OCI-LY3 (cell line): ENCODE measurements at regions not wholly inside any gene's neighbourhood (a gene's known extent, or its start where the extent isn't known, plus 50 kb on each side); places are given as distances from the start of the nearest gene placed in this dataset.

Experiments used
- H2AFZ ChIP-seq: fragments of 200-600, 300-600 bp; shearing (Covaris generic); 2 replicates; pipeline ENCODE4 v1.6.0; 2014; ENCODE audit warnings: antibody characterized with exemption, low read depth, low read length
- H3K27ac ChIP-seq: fragments of 200-600, 300-600 bp; sonication (generic); 2 replicates; pipeline ENCODE4 v1.5.1; 2014; ENCODE audit warnings: mild to moderate bottlenecking, low read length, moderate library complexity, mixed read lengths
- H3K27me3 ChIP-seq: fragments of 200-600, 300-600 bp; sonication (generic); 2 replicates; pipeline ENCODE4 v1.6.1; 2014; ENCODE audit warnings: low read depth, low read length, mixed read lengths
- H3K36me3 ChIP-seq: fragments of 200-600, 300-600 bp; sonication (generic); replicated peaks from 2 replicates; pipeline ENCODE3; 2014; ENCODE audit warnings: low read depth, low read length, mixed read lengths
- H3K4me1 ChIP-seq: fragments of 300-600, 200-600 bp; sonication (generic); 2 replicates; pipeline ENCODE4 v1.6.1; 2014; ENCODE audit warnings: low read length, mixed read lengths
- H3K4me2 ChIP-seq: fragments of 200-600, 300-600 bp; sonication (generic); 2 replicates; pipeline ENCODE4 v1.6.1; 2014; ENCODE audit warnings: low read length, mixed read lengths
- H3K4me3 ChIP-seq: fragments of 300-600, 200-600 bp; sonication (generic); 2 replicates; pipeline ENCODE4 v1.5.1; 2014; ENCODE audit warnings: antibody characterized with exemption, mild to moderate bottlenecking, low read length, moderate library complexity
- H3K79me2 ChIP-seq: fragments of 300-600, 200-600 bp; shearing (Covaris generic); 2 replicates; pipeline ENCODE4 v1.6.1; 2014; ENCODE audit warnings: mild to moderate bottlenecking, low read length, mixed read lengths
- H3K9ac ChIP-seq: fragments of 300-600, 200-600 bp; shearing (Covaris generic); 2 replicates; pipeline ENCODE4 v1.6.0; 2014; ENCODE audit warnings: mild to moderate bottlenecking, low read length, moderate library complexity
- H3K9me3 ChIP-seq: fragments of 200-600, 300-600 bp; shearing (Covaris generic); 2 replicates; pipeline ENCODE4 v1.6.1; 2014; ENCODE audit warnings: low read length, mixed read lengths; ENCODE audit not compliant: insufficient read depth
- H4K20me1 ChIP-seq: fragments of 200-600, 300-600 bp; sonication (generic); 2 replicates; pipeline ENCODE4 v1.6.1; 2016; ENCODE audit warnings: low read length, mixed read lengths; ENCODE audit not compliant: insufficient read depth
- CTCF ChIP-seq: fragments of 200-600, 300-600 bp; sonication (generic); IDR thresholded peaks from 2 replicates; pipeline ENCODE4 v1.5.1; 2014; ENCODE audit warnings: antibody characterized with exemption, low read length, low read depth
- EZH2phosphoT487 ChIP-seq: fragments of 200-600 bp; shearing (Covaris generic); IDR thresholded peaks from 2 replicates; pipeline ENCODE4 v1.6.1; 2018; ENCODE audit warnings: antibody characterized with exemption, mixed run types, low read depth

GRCh38 chr6:170021579-170021978 lies 269.3 kb downstream of the DLL1 start:
- Histone ChIP-seq H3K27me3 (no peaks in the 10 kb centered on the region), H3K9ac (no peak overlapping the region), H3K9me3 (no peaks in the 10 kb centered on the region), H3K27ac (no peak overlapping the region), H2AFZ (no peak overlapping the region), H3K4me3 (no peak overlapping the region), H3K79me2 (no peaks in the 10 kb centered on the region), H3K4me2 (no peak overlapping the region), H3K4me1 (no peaks in the 10 kb centered on the region), H4K20me1 (no peaks in the 10 kb centered on the region), H3K36me3 (no peaks in the 10 kb centered on the region)
- no peak for TF ChIP-seq EZH2phosphoT487
- TF ChIP-seq CTCF: no peak

GRCh38 chr6:170019818-170020583 lies 268.6 kb downstream of the ERMARD start:
- no peak overlapping the region for H3K4me2 ChIP-seq
- H3K79me2 ChIP-seq: no peaks in the 10 kb centered on the region
- H3K36me3 ChIP-seq: no peaks in the 10 kb centered on the region
- H3K9me3 ChIP-seq: no peaks in the 10 kb centered on the region
- no peak overlapping the region for H2AFZ ChIP-seq
- H3K4me1 ChIP-seq: no peaks in the 10 kb centered on the region
- H4K20me1 ChIP-seq: no peaks in the 10 kb centered on the region
- no peak overlapping the region for H3K27ac ChIP-seq
- no peak overlapping the region for H3K9ac ChIP-seq
- no peak overlapping the region for H3K4me3 ChIP-seq
- TF ChIP-seq EZH2phosphoT487 (no peak), CTCF (no peak)
- H3K27me3 ChIP-seq: no peaks in the 10 kb centered on the region

GRCh38 chr6:170018936-170019817 lies 267.8 kb downstream of the ERMARD start:
- Histone ChIP-seq H3K4me1 (no peaks in the 10 kb centered on the region), H3K79me2 (no peaks in the 10 kb centered on the region), H4K20me1 (no peaks in the 10 kb centered on the region), H2AFZ (no peak overlapping the region), H3K36me3 (no peaks in the 10 kb centered on the region), H3K4me3 (no peak overlapping the region), H3K9ac (no peak overlapping the region), H3K27ac (no peak overlapping the region), H3K4me2 (no peak overlapping the region), H3K9me3 (no peaks in the 10 kb centered on the region), H3K27me3 (no peaks in the 10 kb centered on the region)
- TF ChIP-seq CTCF: no peak
- TF ChIP-seq EZH2phosphoT487: no peak

GRCh38 chr6:170018422-170018935 lies 267.1 kb downstream of the ERMARD start:
- H3K9ac ChIP-seq: no peak overlapping the region
- no peak for TF ChIP-seq EZH2phosphoT487
- no peak for TF ChIP-seq CTCF
- no peak overlapping the region for H2AFZ ChIP-seq
- no peak overlapping the region for H3K4me3 ChIP-seq
- H3K27ac ChIP-seq: no peak overlapping the region
- no peaks in the 10 kb centered on the region for H4K20me1 ChIP-seq
- H3K9me3 ChIP-seq: no peaks in the 10 kb centered on the region
- H3K4me1 ChIP-seq: no peaks in the 10 kb centered on the region
- H3K27me3 ChIP-seq: no peaks in the 10 kb centered on the region
- no peaks in the 10 kb centered on the region for H3K36me3 ChIP-seq
- no peaks in the 10 kb centered on the region for H3K79me2 ChIP-seq
- H3K4me2 ChIP-seq: no peak overlapping the region
